ENCODE measurements at regions not wholly inside any gene's neighbourhood (a gene's known extent, or its start where the extent isn't known, plus 50 kb on each side); places are given as distances from the start of the nearest gene placed in this dataset.

- DNase-seq (ENCODE audit: extremely low spot score), result no peak
- ChIA-PET POLR2A (no interaction called here), CTCF (no interaction called here)
- TF ChIP-seq NFRKB (IDR thresholded peaks at IDR 0.05) (no peak), FOXM1 (IDR thresholded peaks at IDR 0.05; ENCODE audit: borderline replicate concordance) (no peak), HDGF (IDR thresholded peaks at IDR 0.05; ENCODE audit: borderline replicate concordance) (no peak), BHLHE40 (IDR thresholded peaks at IDR 0.05; ENCODE audit: borderline replicate concordance) (no peak), ZNF384 (IDR thresholded peaks at IDR 0.05) (no peak)
Observed at GRCh38 chr11:103794262-103794661, 242.2 kb upstream of the DDI1 start.

DNA sequence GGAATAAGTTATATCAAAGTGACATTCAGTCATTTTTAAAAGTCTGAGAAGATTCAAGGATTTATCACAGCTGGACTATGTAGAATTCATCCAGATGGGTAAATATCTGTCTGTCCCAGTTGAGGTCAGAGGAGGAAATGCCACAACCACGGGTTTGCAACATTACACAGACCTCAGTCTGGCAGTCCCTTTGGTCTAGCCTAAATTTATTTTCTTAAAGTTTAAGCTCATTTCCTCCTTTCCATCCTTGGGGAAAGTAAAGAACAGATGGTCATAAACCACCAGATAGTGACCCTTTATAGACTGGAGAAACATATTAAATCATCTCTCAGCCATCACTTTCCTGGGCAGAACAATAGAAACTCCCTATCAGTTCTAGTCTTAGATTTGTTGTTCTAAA is 238.4 kb upstream of the DDI1 start:
- TF ChIP-seq HDGF (IDR thresholded peaks at IDR 0.05; ENCODE audit: borderline replicate concordance) (no peak), CTBP1 (IDR thresholded peaks at IDR 0.05; ENCODE audit: borderline replicate concordance) (no peak), PKNOX1 (IDR thresholded peaks at IDR 0.05) (no peak), BHLHE40 (IDR thresholded peaks at IDR 0.05; ENCODE audit: borderline replicate concordance) (no peak), FOXM1 (IDR thresholded peaks at IDR 0.05; ENCODE audit: borderline replicate concordance) (no peak), TARDBP (IDR thresholded peaks at IDR 0.05) (no peak), ARNT (IDR thresholded peaks at IDR 0.05) (no peak), FOXA1 (IDR thresholded peaks at IDR 0.05) (no peak), ELF4 (IDR thresholded peaks at IDR 0.05) (no peak), NFRKB (IDR thresholded peaks at IDR 0.05) (no peak), ZNF384 (IDR thresholded peaks at IDR 0.05) (no peak), SP1 (IDR thresholded peaks at IDR 0.05) (no peak), FOXK2 (IDR thresholded peaks at IDR 0.05) (no peak), LEF1 (IDR thresholded peaks at IDR 0.05; ENCODE audit: borderline replicate concordance) (no peak), L3MBTL2 (conservative IDR thresholded peaks at IDR 0.05) (no peak), SUZ12 (IDR thresholded peaks at IDR 0.05) (no peak)
- ChIA-PET CTCF (no interaction called here), POLR2A (no interaction called here)
- DNase-seq (ENCODE audit: extremely low spot score), result no peak

GRCh38 chr11:103798446-103798845 is 238.0 kb upstream of the DDI1 start:
- TF ChIP-seq TARDBP (IDR thresholded peaks at IDR 0.05), result no peak
- TF ChIP-seq NFRKB (IDR thresholded peaks at IDR 0.05), result no peak
- TF ChIP-seq FOXK2 (IDR thresholded peaks at IDR 0.05), result no peak
- TF ChIP-seq HDGF (IDR thresholded peaks at IDR 0.05; ENCODE audit: borderline replicate concordance), result no peak
- TF ChIP-seq SP1 (IDR thresholded peaks at IDR 0.05), result no peak
- TF ChIP-seq BHLHE40 (IDR thresholded peaks at IDR 0.05; ENCODE audit: borderline replicate concordance), result no peak
- no peak for TF ChIP-seq L3MBTL2 (conservative IDR thresholded peaks at IDR 0.05)
- no peak for TF ChIP-seq ARNT (IDR thresholded peaks at IDR 0.05)
- no peak for TF ChIP-seq SUZ12 (IDR thresholded peaks at IDR 0.05)
- no peak for TF ChIP-seq ELF4 (IDR thresholded peaks at IDR 0.05)
- no peak for TF ChIP-seq PKNOX1 (IDR thresholded peaks at IDR 0.05)
- TF ChIP-seq CTBP1 (IDR thresholded peaks at IDR 0.05; ENCODE audit: borderline replicate concordance), result no peak
- DNase-seq (ENCODE audit: extremely low spot score), result no peak
- POLR2A ChIA-PET, result no interaction called here
- CTCF ChIA-PET, result no interaction called here

DNA sequence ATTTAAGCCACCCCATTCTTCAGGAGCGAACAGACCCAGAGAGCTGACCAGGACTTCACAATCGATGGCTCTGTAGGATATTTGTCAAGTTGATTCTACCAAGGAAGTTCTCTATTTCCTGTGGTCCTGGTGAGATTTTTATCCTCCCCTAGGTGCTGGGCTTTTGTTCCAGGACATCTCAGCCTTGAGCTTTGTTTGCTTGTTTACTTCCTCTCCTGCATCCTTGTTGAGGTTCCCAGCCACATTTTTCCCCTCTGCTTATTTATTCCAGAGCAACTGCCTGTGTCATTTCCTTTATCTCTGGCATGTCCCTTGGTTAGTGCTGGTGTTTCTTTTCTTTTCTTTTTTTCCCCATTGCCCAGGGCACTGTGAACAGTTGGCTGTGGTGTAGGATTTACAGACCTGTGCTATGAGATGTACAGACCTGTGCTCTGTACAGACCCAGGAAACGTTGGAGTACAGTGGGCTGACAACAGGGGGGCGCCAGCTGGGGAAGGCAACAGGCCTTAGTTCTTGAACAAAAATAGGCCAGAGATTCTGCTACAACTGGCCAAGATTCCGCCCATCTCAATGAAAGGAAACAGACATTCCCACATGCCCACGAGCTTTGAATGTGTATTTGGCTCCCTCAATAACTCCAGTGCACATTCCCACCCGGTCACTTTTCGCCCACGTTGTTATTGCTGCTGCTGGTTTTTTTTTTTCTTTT is 235.9 kb upstream of the DDI1 start:
- no peak for DNase-seq (ENCODE audit: extremely low spot score)

GRCh38 chr11:103803062-103803461 is 233.4 kb upstream of the DDI1 start:
- DNase-seq (ENCODE audit: extremely low spot score), result no peak
- TF ChIP-seq L3MBTL2 (conservative IDR thresholded peaks at IDR 0.05), result no peak
- no peak for TF ChIP-seq BHLHE40 (IDR thresholded peaks at IDR 0.05; ENCODE audit: borderline replicate concordance)
- no peak for TF ChIP-seq HDGF (IDR thresholded peaks at IDR 0.05; ENCODE audit: borderline replicate concordance)
- TF ChIP-seq ELF4 (IDR thresholded peaks at IDR 0.05), result no peak
- no peak for TF ChIP-seq LEF1 (IDR thresholded peaks at IDR 0.05; ENCODE audit: borderline replicate concordance)
- no peak for TF ChIP-seq CTBP1 (IDR thresholded peaks at IDR 0.05; ENCODE audit: borderline replicate concordance)
- TF ChIP-seq NFRKB (IDR thresholded peaks at IDR 0.05), result no peak
- no peak for TF ChIP-seq TARDBP (IDR thresholded peaks at IDR 0.05)
- no peak for TF ChIP-seq FOXK2 (IDR thresholded peaks at IDR 0.05)
- ChIA-PET CTCF (no interaction called here), POLR2A (no interaction called here)

More for the DNA sequence above, 235.9 kb upstream of the DDI1 start:
- no peak for TF ChIP-seq BHLHE40 (IDR thresholded peaks at IDR 0.05; ENCODE audit: borderline replicate concordance)
- no peak for TF ChIP-seq L3MBTL2 (conservative IDR thresholded peaks at IDR 0.05)
- TF ChIP-seq FOXK2 (IDR thresholded peaks at IDR 0.05), result no peak
- no peak for TF ChIP-seq NFRKB (IDR thresholded peaks at IDR 0.05)
- no peak for TF ChIP-seq SUZ12 (IDR thresholded peaks at IDR 0.05)
- no peak for TF ChIP-seq TARDBP (IDR thresholded peaks at IDR 0.05)
- TF ChIP-seq ARNT (IDR thresholded peaks at IDR 0.05), result no peak
- TF ChIP-seq LEF1 (IDR thresholded peaks at IDR 0.05; ENCODE audit: borderline replicate concordance), result no peak
- TF ChIP-seq ZNF384 (IDR thresholded peaks at IDR 0.05), result no peak
- no peak for TF ChIP-seq SP1 (IDR thresholded peaks at IDR 0.05)
- no peak for TF ChIP-seq FOXA1 (IDR thresholded peaks at IDR 0.05)
- no peak for TF ChIP-seq HDGF (IDR thresholded peaks at IDR 0.05; ENCODE audit: borderline replicate concordance)
- TF ChIP-seq PKNOX1 (IDR thresholded peaks at IDR 0.05), result no peak
- TF ChIP-seq CTBP1 (IDR thresholded peaks at IDR 0.05; ENCODE audit: borderline replicate concordance), result no peak
- TF ChIP-seq ELF4 (IDR thresholded peaks at IDR 0.05), result no peak
- no peak for TF ChIP-seq FOXM1 (IDR thresholded peaks at IDR 0.05; ENCODE audit: borderline replicate concordance)
- CTCF ChIA-PET, result no interaction called here
- POLR2A ChIA-PET, result no interaction called here

DNA sequence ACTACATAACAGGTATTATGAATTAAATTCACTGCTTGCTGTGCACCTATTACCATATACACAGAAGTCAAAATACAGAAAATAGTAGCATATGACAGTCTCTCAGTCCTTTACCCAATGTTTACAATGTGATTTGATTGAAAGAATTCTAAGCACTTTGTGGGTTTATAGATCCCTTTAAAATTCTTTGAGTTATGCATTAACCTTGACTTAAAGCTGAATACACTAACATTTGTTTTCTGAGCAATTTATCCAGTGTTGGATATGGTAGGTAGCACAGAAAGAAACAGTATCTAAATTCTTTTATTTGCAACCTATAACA is 230.8 kb upstream of the DDI1 start:
- CTCF ChIA-PET, result no interaction called here
- TF ChIP-seq NFRKB (IDR thresholded peaks at IDR 0.05) (no peak), L3MBTL2 (conservative IDR thresholded peaks at IDR 0.05) (no peak), SUZ12 (IDR thresholded peaks at IDR 0.05) (no peak), LEF1 (IDR thresholded peaks at IDR 0.05; ENCODE audit: borderline replicate concordance) (no peak), HDGF (IDR thresholded peaks at IDR 0.05; ENCODE audit: borderline replicate concordance) (no peak), FOXM1 (IDR thresholded peaks at IDR 0.05; ENCODE audit: borderline replicate concordance) (no peak), SP1 (IDR thresholded peaks at IDR 0.05) (no peak), ELF4 (IDR thresholded peaks at IDR 0.05) (no peak), ARNT (IDR thresholded peaks at IDR 0.05) (no peak), PKNOX1 (IDR thresholded peaks at IDR 0.05) (no peak), FOXK2 (IDR thresholded peaks at IDR 0.05) (no peak), FOXA1 (IDR thresholded peaks at IDR 0.05) (no peak)
- POLR2A ChIA-PET, result no interaction called here
- DNase-seq (ENCODE audit: extremely low spot score), result no peak
